ENCODE measurements at regions not wholly inside any gene's neighbourhood (a gene's known extent, or its start where the extent isn't known, plus 50 kb on each side); places are given as distances from the start of the nearest gene placed in this dataset.

- no peak for DNase-seq (ENCODE audit: low spot score)
These were observed 71.8 kb downstream of the FUNDC1 start for GRCh38 chrX:44470816-44471215.

GRCh38 chrX:44462850-44463249 is 79.8 kb downstream of the FUNDC1 start:
- peak; percentile 52 for DNase-seq (ENCODE audit: low spot score)

- no peak for DNase-seq (ENCODE audit: low spot score)
These were observed 83.2 kb downstream of the FUNDC1 start for GRCh38 chrX:44459501-44459900.

GRCh38 chrX:44456685-44457084 is 86.0 kb downstream of the FUNDC1 start:
- DNase-seq (ENCODE audit: low spot score): no peak

GRCh38 chrX:44451056-44451455 is 91.6 kb downstream of the FUNDC1 start:
- no peak for DNase-seq (ENCODE audit: low spot score)

GRCh38 chrX:44447214-44447613 is 95.4 kb downstream of the FUNDC1 start:
- no peak for DNase-seq (ENCODE audit: low spot score)

- DNase-seq (ENCODE audit: low spot score): no peak
These were observed 96.5 kb upstream of the EFHC2 start for GRCh38 chrX:44440006-44440405.

- no peak for DNase-seq (ENCODE audit: low spot score)
These were observed 95.8 kb upstream of the EFHC2 start for GRCh38 chrX:44439242-44439794.

- no peak for DNase-seq (ENCODE audit: low spot score)
These were observed 91.6 kb upstream of the EFHC2 start for GRCh38 chrX:44435047-44435446.

GRCh38 chrX:44433556-44433955 is 90.1 kb upstream of the EFHC2 start:
- no peak for DNase-seq (ENCODE audit: low spot score)

- DNase-seq (ENCODE audit: low spot score): peak; percentile 38
These were observed 89.2 kb upstream of the EFHC2 start for GRCh38 chrX:44432641-44433040.

- DNase-seq (ENCODE audit: low spot score): no peak
These were observed 87.7 kb upstream of the EFHC2 start for GRCh38 chrX:44431194-44431593.

GRCh38 chrX:44428989-44429627 is 85.6 kb upstream of the EFHC2 start:
- no peak for DNase-seq (ENCODE audit: low spot score)

- DNase-seq (ENCODE audit: low spot score): no peak
These were observed 79.2 kb upstream of the EFHC2 start for GRCh38 chrX:44422631-44423030.

GRCh38 chrX:44415639-44416386 is 72.3 kb upstream of the EFHC2 start:
- no peak for DNase-seq (ENCODE audit: low spot score)

- no peak for DNase-seq (ENCODE audit: low spot score)
These were observed 57.7 kb upstream of the EFHC2 start for GRCh38 chrX:44401151-44401550.

- peak; percentile 7 for DNase-seq (ENCODE audit: low spot score)
These were observed 57.1 kb upstream of the EFHC2 start for GRCh38 chrX:44400588-44400987.

GRCh38 chrX:44400161-44400560 is 56.7 kb upstream of the EFHC2 start:
- DNase-seq (ENCODE audit: low spot score): no peak

Data from pons (tissue), 1 donor.